HK-2 (cell line): ENCODE measurements at regions not wholly inside any gene's neighbourhood (a gene's known extent, or its start where the extent isn't known, plus 50 kb on each side); places are given as distances from the start of the nearest gene placed in this dataset.
"Not testable (repeated sequence)": the region's sequence is repeated elsewhere in the genome, so short reads cannot be mapped to it uniquely, and the experiment has no call there.

Experiments
- DNase-seq: peaks from one replicate; pipeline ENCODE4 v3.0.0-alpha.2; 2018; ENCODE audit not compliant: unreplicated experiment

DNA sequence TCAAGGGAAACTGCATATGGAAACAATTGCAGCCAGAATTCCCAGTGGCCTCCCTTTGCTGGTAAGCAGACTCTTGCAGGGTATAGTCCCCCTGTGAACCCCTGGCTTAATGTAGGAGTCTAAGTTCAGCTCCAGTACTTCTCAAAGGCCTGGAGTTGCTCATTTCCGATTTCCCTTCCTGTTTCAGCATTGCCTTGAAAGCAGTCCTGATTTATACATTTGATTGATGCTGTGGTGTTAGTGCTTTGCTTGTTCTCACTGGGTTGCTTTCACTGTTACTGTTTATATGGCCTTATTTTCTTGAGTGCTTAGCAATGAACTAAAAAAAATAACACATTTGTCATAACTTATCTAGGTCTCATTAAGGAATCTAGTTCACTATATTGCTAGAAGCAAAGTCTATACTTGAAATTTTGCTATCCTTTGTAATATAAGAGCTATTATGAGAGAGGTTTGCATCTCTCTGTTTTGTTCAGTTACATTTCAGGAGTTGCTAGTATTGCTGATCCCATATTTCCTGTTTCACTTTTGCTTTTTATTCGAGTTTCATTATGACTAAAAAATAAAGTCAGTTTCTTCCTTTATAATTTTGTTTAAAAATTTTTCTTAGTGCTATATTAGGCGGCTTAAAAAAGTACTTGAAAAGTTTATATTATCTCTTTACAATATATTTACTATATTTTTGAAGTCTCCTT lies 122.4 kb upstream of the NMUR2 start:
- no peak for DNase-seq

DNA sequence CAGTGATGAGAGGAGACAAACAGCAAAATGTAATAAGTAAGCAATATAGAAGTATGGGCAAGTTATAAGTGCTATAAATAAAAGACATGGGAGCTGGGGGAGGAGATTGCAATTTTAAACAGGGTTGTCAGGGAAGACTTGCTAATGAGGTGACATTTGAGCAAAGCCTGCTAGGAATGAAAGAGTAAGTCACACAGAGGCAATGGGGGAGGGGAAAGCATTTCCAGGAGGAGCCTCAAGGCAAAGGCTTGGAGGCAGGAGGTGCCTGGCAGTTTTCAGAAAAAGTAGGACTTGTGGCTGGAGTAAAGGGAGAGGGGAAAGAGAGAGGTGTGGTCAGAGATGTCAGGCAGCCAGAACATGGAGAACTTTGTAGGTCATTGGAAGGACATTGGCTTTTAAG lies 124.4 kb upstream of the NMUR2 start:
- no peak for DNase-seq

DNA sequence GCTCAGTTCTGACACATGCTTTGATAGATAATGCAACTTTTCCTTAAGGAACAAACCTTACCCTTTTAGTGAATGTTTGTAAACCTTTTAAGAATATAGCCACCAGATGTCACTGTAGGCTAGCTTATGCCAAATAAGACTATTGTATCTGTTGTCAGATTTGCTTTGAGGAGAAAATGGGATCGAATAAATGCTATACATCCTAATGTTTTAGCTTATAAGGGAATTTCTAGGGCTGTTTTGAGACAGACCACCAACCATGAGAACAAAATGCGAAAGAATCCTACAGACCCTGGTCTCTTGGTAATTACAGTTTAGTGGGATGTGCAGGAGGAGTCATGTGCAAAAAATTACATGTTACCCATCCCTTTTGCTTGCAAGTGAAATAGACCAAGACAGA lies 127.6 kb upstream of the NMUR2 start:
- DNase-seq: no peak

DNA sequence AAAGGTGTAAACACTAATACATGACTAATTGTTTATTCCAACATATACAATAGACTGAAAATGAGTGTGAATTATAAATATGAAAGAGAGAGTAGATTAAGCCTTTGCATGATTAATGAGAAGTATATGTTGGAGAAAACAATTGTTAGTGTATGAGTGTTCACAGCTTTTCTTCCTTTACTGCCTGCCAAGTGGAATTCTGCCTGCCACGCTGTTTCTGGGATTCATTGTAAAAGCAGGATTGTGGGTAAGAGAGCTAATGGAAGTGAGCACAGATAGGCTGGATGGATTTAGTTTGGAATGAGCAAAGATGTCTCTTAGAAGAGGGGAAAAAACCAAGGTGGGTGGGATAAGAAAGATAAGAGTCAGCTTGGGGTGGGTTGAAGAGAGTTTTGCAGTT lies 129.6 kb upstream of the NMUR2 start:
- no peak for DNase-seq

DNA sequence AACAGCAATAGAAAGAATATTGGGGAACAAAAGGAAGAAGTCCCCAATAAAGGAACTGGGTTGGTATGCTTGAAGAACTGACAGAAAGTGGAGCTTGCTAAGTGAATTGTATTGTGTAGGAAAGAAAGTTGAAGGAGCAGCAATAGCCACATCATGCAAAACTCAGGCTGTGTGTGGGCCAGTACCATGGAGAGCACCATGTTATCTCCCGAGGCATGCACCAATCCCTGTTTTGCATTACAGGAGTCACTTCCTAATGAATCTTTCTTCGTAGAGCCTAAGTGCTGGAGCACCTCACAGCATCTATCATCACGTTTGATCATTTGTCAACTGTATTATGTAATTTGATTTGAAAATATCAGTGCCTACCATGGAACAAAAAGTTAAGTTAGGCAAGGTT lies 137.7 kb upstream of the NMUR2 start:
- DNase-seq: no peak

DNA sequence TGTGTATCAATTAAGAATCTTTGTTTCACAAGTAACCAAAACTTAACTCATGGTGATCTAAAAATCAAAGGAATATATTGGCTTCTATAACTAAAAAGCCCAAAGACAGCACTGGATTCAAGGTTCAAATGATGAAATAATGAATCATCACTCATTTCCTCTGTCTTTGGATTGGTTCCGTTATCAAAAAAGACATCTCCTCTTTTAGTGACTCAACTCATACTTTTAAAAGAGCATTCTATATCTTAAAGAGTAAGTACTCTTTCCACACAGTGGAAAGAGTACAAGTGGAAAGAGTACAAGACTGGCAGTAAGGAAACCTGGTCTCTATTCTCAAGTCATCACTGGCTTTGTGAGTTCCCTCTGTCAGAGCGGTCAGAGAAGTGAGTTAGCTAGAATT lies 141.4 kb upstream of the NMUR2 start:
- DNase-seq: no peak

DNA sequence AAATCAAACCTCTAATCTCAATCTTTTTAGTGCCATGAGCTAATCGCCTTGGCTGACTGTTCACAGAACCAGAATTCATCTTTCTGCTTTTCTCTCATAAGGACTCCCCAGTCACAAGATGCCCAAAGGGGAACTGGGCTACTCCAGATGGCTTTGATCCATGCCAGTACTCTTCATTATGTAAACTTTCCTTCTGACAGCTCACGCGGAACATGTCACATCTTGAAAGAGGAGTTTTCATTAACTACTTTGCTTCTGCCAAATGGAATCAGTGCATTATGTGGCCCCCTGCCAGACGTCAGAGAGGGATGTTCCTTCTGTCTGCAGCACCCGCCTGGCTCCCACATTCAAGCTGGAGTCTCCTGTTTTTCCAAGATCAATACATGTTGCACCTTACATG lies 142.1 kb upstream of the NMUR2 start:
- DNase-seq: no peak

DNA sequence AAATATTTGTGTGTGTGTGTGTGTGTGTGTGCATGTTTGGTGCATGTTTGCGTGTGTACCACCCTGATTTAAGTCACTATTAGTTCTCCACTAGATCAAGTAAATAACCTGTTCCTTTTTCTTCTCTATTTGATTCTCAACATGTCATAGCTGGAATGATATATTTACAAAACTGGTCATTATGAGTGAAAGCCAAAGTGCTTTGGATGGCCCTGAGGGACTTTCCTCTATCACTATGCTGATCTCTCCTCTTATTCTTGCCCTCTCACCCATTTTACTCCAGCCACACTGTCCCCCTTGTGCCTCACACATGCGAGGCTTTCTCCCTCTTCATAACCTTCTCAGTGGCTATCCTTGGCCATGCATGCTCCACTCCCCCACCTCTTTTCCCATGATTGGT lies 144.6 kb upstream of the NMUR2 start:
- no peak for DNase-seq

DNA sequence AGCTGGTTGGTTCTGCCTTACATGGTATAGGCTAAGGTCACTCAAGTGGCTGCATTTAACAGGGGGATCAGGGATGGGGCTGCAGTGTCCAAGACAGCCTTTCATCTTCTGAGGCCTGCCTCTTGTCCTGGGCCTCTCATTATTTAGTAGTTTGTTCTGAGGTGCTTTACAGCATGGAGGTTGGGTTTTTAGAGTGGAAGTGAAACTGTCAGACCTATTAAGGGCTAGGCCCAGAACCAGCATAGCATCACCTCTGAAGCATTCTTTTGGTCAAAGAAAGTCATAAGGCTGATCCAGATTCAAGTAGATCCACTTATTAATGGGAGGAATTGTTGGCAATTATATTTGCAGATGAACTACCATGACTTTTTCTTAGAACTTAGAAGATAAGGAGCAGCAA lies 146.0 kb upstream of the NMUR2 start:
- no peak for DNase-seq

DNA sequence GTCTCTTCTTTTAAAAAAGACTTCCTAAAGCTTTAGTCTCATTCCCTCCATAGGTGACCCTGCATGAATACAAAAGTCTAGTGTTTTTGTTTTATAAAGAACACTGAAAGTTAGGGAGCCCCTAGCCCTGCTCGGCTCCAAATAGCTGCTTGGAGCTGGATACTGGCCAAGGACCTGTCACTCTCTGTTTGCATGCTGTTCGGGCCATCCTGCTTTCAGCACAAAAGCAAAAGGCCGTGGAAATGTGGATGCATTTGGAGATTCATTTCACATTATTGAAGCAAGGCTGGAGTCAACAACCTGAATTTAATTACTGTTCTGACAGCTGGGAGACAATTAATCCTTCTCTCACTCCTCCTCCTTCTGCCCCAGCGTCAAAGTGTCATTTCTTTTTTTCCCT lies 151.7 kb upstream of the NMUR2 start:
- no peak for DNase-seq

DNA sequence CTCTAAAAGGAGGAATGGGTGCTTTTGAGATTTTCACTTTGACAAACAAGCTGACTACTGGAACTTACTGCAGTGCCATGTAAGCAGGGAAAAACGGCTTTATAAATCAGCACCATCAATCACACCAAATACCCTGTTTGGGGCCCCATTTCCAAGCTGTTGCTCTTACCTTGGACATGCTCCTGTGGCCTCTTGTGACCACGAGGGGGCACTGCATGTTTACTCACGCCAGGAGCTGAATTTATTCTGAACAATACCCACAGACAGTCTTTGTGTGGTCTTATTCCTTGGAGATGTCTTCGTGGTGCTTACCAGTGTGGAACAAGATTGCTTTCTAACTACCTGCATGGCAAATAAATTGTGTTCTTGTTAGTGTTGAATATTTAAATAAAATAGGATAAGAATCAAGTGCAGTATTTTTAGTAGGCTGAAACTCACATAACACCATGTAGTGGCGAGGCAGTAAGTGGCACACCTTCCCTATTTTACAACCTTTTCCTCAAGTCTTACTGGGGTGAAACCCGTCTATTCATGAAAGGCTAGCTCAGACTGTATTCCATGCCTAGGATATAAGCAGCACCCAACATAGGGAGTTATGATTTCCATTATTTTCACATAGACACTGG lies 155.5 kb upstream of the NMUR2 start:
- peak; percentile 57 for DNase-seq

DNA sequence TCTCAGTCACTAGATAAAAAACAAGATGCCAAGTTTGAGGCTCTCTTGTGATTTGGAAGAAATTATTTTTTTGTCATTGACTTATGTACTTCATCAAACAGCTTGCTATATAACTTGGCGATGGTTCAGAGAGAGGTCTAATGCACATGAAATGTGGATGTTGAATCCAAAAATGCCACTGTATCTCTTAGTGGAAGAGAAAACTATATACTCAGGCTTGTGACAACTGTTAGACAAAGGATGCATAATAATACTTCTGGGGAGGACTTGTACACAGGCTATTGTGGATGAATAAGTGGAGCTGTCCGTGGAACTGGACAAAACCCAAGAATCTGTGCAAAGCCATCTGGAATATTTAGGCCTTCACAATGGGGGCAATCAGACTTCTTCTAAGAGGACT lies 162.9 kb upstream of the NMUR2 start:
- no peak for DNase-seq

DNA sequence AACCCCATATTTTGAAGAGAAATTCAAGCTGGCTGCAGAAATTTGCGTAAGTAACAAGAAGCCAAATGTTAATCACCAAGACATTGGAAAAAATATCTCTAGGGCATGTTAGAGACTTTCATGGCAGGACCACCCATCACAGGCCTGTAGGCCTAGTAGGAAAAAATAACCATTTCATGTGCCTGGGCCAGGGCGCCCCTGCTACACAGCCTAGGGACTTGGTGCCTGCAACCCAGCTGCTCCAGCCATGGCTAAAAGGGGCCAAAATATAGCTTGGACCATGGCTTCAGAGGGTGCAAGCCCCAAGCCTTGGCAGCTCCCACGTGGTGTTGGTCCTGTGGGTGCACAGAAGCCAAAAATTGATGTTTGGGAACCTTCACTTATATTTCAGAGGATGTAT lies 167.7 kb upstream of the NMUR2 start:
- DNase-seq: no peak

DNA sequence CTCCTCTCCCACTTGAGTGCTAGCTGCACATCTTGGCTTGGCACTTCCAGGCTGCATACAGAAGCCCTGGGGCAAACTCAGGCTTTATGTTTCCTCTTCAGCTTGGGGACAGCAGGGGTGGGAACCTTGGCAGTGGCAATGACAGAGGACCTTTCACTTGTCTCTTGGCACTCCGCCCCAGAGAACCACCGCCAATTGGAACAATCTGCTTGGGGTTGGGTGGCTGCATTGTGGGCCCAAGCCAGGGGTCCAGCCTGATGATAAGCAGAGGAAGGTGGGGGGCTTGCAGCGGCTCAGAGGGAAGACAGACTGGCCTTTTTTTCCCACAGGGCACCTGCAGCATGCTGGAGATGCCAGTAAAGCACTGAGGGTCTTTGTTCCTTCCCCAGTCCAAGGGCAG lies 179.0 kb upstream of the NMUR2 start:
- DNase-seq: no peak

DNA sequence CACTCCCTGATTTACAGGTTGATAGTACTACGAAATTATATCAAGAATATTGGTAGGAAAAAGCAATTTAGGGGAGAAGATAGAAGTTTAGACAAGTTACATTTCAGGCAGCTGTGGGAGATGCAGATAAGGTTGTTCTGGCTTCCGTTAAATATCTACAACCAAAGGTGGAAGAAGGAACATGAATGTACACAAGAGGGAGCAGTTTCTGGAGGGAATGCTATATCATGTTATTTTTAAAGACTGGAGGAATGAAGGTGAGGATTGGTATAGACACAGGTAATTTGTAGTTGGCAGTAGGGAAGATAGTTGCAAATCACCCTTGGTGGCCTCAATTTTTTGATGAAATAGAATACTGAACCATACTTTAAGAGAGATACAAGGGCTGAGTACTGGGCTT lies 187.3 kb upstream of the NMUR2 start:
- DNase-seq: no peak

DNA sequence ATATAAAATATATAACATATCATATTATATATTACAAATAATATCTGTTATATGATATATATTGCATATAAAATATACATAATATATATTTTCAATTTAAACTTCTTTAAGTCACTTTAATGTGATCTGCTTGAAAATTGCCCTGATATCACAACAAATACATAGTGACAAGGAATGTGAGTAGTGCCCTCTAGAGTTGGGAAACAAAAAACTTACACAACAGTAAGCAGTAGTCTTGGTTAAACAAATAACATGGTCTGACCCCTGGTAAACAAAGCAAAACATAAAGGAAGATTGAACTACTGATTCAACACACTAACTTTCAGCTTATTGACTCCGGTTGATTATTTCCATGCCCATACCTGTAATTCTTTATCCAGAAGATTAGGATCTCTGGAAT lies 188.3 kb upstream of the NMUR2 start:
- DNase-seq: no peak

DNA sequence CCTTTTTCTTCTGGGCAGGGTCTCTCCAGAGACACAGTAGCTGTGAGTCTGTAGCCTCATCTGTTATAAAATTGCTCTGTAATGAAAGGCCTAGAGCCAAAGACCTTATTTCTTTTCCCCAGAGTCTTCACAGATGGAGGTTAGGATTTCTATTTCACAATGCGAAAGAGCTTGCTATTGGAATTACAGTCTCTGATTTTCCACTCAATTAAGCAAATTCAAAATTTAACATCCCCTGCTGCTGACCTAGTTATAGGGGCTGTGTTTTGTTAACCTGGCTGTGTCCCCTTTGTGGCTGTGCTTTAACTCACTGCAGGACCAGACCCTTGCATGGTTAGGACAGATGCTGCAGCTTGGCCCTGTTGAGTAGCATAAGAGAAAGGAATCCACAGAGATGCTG lies 190.3 kb upstream of the NMUR2 start:
- DNase-seq: no peak

DNA sequence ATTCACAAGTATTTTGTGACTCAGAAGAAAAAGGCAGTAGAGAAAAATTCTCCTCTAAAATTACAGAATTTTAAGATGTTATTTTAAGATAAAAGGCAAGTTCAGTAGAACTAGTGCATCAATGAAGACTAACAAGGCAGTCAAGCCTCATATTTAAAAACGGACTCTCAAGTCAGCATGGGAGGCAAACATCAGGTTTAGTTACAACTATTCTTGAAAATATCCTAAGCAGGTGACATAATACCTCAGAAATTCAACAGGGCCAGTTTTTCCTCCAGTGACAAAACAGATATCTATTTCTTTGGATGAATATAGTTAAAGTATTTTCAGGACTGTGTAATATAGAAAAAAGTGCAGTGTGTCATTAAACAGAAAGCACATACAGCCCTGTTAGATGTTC lies 194.0 kb upstream of the NMUR2 start:
- no peak for DNase-seq

DNA sequence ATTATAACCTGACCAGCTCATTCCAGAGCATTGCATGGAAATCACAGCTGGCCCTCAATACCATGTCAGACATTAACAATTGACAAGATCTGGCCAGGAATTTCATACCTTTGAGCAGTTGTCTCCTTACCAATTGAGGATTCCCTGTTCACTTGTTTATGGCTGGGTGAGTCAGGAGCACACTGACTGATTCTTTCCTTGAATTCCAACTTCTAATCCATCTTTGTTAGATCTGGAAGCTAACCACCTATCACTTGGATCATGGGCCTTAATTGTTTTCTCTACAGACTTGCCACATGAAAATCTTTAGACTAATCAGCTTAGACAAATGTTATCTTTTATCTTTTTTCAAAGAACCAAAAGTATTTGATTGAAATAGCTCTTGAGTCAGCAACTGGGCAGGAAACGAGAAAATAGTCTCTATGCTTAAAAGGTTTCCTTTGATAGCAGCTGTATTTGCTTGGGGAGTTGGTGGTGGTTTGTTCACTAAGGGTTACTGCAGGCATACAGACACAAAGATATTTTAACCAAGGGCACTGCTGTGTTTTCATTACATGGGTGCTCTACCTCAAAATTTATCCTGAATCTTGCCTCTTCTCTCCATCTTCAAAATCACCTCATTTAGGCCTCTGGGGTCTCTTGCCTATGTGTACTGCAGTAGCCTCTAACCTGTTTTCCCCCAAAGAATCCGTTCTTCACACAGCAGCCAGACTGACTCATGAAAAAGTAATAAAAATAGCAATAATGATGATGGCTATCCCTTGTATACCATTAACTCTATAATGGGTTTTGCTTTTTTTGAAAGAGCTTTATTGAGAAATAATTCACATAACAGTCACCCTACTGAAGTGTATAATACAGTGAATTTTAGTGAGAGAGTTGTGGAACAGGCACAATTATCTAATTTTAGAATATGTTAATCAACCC lies 197.0 kb upstream of the NMUR2 start:
- no peak for DNase-seq

DNA sequence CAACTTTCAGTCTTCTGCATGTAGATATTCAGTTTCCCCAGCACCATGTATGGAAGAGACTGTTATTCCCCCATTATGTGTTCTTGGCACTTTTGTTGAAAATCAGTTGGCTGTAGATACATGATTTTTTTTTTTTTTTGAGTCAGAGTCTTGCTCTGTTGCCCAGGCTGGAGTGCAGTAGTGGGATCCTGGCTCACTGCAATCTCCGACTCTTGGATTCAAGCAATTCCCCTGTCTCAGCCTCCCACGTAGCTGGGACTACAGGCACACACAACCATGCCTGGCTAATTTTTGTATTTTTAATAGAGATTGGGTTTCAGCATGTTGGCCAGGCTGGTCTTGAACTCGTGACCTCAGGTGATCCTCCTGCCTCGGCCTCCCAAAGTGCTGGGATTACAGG lies 201.0 kb upstream of the NMUR2 start:
- DNase-seq: not testable (repeated sequence)

DNA sequence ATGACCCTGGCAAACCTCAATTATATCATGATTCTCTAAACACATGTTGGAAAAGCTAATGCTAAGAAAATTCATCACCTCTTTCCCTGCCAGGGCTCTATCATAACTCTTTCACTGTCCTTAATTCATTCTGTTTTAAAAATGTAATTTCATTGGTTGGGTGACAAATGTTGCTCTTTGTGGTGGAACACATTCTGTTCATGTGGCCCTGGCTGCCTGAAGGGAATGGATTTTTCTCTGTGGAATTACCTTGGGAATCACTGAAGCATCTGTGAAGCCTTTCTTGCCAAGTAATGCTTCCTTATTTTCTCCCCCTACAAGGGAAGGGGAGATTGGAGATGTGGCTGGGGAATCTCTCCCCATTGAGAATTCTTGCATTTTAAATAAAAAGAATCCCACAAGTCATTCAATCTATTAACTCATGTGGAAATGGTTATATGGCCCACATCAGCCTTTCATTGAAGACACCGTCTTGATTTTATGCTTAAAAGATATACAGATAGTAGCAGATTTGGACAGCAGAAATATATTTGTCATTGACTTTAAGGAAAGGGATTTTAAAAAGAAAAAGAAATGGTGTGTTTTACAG lies 201.8 kb upstream of the NMUR2 start:
- no peak for DNase-seq

DNA sequence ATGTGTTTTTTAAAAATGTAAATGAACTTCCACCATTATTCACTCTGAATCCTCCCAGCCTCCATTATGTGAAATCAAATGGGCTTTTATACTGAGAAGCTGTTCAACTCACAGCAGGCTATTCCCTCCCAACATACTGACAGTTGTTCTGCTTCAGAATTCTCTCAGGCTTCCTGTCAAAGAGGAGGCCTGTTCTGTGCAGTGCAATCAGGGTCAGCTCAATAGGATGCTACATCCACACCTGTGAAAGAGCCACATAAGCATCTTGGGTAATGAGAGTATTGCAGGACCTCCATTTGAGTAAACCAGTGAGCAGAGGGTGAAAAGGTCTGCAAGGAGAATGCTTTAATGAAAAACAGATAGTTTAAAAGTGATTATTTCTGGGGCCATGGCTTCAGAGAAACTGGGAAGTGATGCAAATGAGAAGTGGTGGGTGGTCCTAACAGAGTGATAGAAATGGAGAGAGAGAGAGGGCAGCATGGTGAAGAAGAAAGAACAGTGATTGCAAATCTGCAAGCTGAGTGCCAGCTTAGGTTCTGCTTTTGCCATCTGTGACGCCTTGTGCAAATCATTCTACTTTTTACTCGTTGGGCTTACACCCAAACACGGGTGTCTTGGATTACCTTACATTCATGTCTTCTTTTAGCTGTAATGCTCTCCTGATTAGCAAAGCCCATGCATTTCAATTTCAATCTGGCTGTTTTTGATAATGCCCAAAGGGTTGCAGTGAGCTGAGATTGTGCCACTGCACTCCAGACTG lies 202.5 kb upstream of the NMUR2 start:
- no peak for DNase-seq
